SU-DHL-6 (cell line): ENCODE measurements at regions not wholly inside any gene's neighbourhood (a gene's known extent, or its start where the extent isn't known, plus 50 kb on each side); places are given as distances from the start of the nearest gene placed in this dataset.

Source experiments
- H2AFZ ChIP-seq: fragments of 200-600 bp; sonication (generic); 2 replicates; pipeline ENCODE4 v1.6.1; 2014; ENCODE audit warnings: low read depth, mild to moderate bottlenecking, moderate library complexity, mixed read lengths, antibody characterized with exemption, low read length; ENCODE audit not compliant: severe bottlenecking
- H3F3A ChIP-seq: fragments of 200-600 bp; shearing (Covaris generic); 2 replicates; pipeline ENCODE4 v1.6.0; 2016; ENCODE audit warnings: antibody characterized with exemption, mild to moderate bottlenecking; ENCODE audit not compliant: insufficient read depth
- H3K27ac ChIP-seq: fragments of 200-600 bp; sonication (generic); 2 replicates; pipeline ENCODE4 v1.5.1; 2016; ENCODE audit warnings: low read depth, mild to moderate bottlenecking, low read length, moderate library complexity, mixed read lengths
- H3K27me3 ChIP-seq: fragments of 200-600 bp; sonication (generic), shearing (Covaris generic); 2 replicates; pipeline ENCODE4 v1.6.0; 2014; ENCODE audit warnings: mild to moderate bottlenecking, low read length
- H3K36me3 ChIP-seq: fragments of 200-600 bp; sonication (generic); 2 replicates; pipeline ENCODE4 v1.6.1; 2014; ENCODE audit warnings: mild to moderate bottlenecking, low read length, mixed read lengths
- H3K4me2 ChIP-seq: fragments of 300-600, 200-600 bp; shearing (Covaris generic), sonication (generic); 2 replicates; pipeline ENCODE4 v1.6.0; 2014; ENCODE audit warnings: low read length, low read depth, mild to moderate bottlenecking; ENCODE audit not compliant: poor library complexity, severe bottlenecking
- H3K4me3 ChIP-seq: fragments of 200-600 bp; sonication (generic); 2 replicates; pipeline ENCODE4 v1.5.1; 2014; ENCODE audit warnings: antibody characterized with exemption, low read length, mild to moderate bottlenecking, mixed read lengths; ENCODE audit not compliant: insufficient read depth, poor library complexity, severe bottlenecking
- H3K79me2 ChIP-seq: fragments of 200-600 bp; sonication (generic); 2 replicates; pipeline ENCODE4 v1.6.1; 2014; ENCODE audit warnings: mild to moderate bottlenecking, low read length, moderate library complexity; ENCODE audit not compliant: insufficient read depth
- H3K9ac ChIP-seq: fragments of 200-600 bp; sonication (generic); 2 replicates; pipeline ENCODE4 v1.7.0; 2014; ENCODE audit warnings: mild to moderate bottlenecking, low read length
- H3K9me2 ChIP-seq: fragments of 200-600 bp; sonication (generic); replicated peaks from 2 replicates; pipeline ENCODE4 v1.6.1; 2014; ENCODE audit warnings: low read length; ENCODE audit not compliant: insufficient read depth
- H3K9me3 ChIP-seq: fragments of 200-600 bp; sonication (generic); 2 replicates; pipeline ENCODE4 v1.6.1; 2014; ENCODE audit warnings: low read length, mixed read lengths; ENCODE audit not compliant: insufficient read depth
- H4K20me1 ChIP-seq: fragments of 200-600 bp; sonication (generic); 2 replicates; pipeline ENCODE4 v1.6.1; 2014; ENCODE audit warnings: low read depth, mild to moderate bottlenecking, antibody characterized with exemption, low read length, moderate library complexity, mixed read lengths
- EZH2phosphoT487 ChIP-seq: fragments of 200-600 bp; sonication (generic), shearing (Covaris generic); conservative IDR thresholded peaks from 2 replicates; pipeline ENCODE4 v1.6.1; 2018; ENCODE audit warnings: mild to moderate bottlenecking, antibody characterized with exemption, low read length, moderate library complexity, mixed read lengths
- TF ChIP-seq, protein P1 (sequence below): fragments of 200-600 bp; sonication (generic); IDR thresholded peaks from one replicate; pipeline ENCODE4 v1.5.1; 2017; ENCODE audit warnings: antibody characterized with exemption, mild to moderate bottlenecking, low read length, moderate library complexity; ENCODE audit not compliant: insufficient read depth, poor library complexity, severe bottlenecking

DNA sequence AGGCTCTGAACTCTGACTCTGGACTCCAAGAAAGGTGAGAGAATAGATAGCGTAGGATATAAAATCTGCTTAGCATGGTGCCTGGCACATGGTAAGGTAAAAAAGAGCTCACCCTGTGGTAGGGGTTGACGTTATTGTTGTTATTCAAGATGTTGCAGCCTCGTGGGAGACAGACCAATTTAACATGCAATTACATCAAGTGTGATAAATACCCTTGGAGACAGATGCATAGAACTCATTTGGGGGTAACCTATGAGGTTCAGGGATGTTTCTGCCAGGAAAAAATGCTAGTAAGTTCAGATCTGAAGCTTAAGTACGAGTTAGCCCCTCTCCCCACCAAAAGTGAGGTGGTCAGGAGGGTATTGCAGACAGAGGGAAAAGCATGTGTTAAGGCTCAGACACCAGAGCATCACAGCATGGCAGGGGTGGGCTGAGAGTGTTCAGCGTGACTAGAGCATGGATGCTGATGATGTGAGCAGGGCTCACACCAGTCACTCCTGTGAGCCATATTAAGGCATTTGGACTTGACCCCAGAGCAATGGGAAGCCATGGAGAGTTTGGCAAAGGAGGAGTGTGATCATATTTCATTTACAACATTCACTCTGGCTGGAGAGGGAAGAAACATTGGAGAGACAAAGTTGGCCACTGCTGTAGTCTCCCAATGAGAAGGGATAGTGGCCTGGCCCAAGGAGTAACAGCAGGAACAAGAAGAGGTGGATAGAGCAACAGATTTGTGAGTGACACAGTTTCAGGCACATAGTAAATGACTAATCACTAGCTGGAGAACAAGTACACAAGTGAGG is 181.0 kb downstream of the UACA start:
- Histone ChIP-seq H2AFZ (no peak overlapping the region), H3K4me2 (no peak overlapping the region), H3K9me3 (no peaks in the 10 kb centered on the region), H4K20me1 (no peaks in the 10 kb centered on the region), H3K27me3 (no peaks in the 10 kb centered on the region), H3K27ac (no peak overlapping the region), H3K9ac (no peak overlapping the region), H3K36me3 (no peaks in the 10 kb centered on the region), H3K4me3 (no peak overlapping the region), H3K79me2 (no peaks in the 10 kb centered on the region), H3K9me2 (no peaks in the 10 kb centered on the region), H3F3A (no peaks in the 10 kb centered on the region)
- TF ChIP-seq EZH2phosphoT487, result no peak
- TF ChIP-seq, protein P1, sequence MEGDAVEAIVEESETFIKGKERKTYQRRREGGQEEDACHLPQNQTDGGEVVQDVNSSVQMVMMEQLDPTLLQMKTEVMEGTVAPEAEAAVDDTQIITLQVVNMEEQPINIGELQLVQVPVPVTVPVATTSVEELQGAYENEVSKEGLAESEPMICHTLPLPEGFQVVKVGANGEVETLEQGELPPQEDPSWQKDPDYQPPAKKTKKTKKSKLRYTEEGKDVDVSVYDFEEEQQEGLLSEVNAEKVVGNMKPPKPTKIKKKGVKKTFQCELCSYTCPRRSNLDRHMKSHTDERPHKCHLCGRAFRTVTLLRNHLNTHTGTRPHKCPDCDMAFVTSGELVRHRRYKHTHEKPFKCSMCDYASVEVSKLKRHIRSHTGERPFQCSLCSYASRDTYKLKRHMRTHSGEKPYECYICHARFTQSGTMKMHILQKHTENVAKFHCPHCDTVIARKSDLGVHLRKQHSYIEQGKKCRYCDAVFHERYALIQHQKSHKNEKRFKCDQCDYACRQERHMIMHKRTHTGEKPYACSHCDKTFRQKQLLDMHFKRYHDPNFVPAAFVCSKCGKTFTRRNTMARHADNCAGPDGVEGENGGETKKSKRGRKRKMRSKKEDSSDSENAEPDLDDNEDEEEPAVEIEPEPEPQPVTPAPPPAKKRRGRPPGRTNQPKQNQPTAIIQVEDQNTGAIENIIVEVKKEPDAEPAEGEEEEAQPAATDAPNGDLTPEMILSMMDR, result no peak

- H3K9ac ChIP-seq, result no peak overlapping the region
- H3K4me2 ChIP-seq, result no peak overlapping the region
- no peaks in the 10 kb centered on the region for H3K9me2 ChIP-seq
- 0 out of 2 replicates have a peak, but pooled peaks cover 3% of the 10 kb centered on the region for H3K27me3 ChIP-seq
- no peaks in the 10 kb centered on the region for H3F3A ChIP-seq
- H3K79me2 ChIP-seq, result no peaks in the 10 kb centered on the region
- no peaks in the 10 kb centered on the region for H4K20me1 ChIP-seq
- H2AFZ ChIP-seq, result no peak overlapping the region
- H3K9me3 ChIP-seq, result no peaks in the 10 kb centered on the region
- TF ChIP-seq EZH2phosphoT487, result no peak
- TF ChIP-seq, protein P1, result no peak
- H3K27ac ChIP-seq, result no peak overlapping the region
- H3K4me3 ChIP-seq, result no peak overlapping the region
- H3K36me3 ChIP-seq, result no peaks in the 10 kb centered on the region
These were observed 182.4 kb downstream of the UACA start for GRCh38 chr15:70580958-70581357.

GRCh38 chr15:70580286-70580685 is 183.1 kb downstream of the UACA start:
- Histone ChIP-seq H3F3A (no peaks in the 10 kb centered on the region), H3K27ac (no peak overlapping the region), H3K9me2 (no peaks in the 10 kb centered on the region), H3K4me2 (no peak overlapping the region), H3K36me3 (no peaks in the 10 kb centered on the region), H2AFZ (no peak overlapping the region), H3K27me3 (0 out of 2 replicates have a peak, but pooled peaks cover 3% of the 10 kb centered on the region), H3K79me2 (no peaks in the 10 kb centered on the region), H3K9me3 (no peaks in the 10 kb centered on the region), H3K9ac (no peak overlapping the region), H4K20me1 (no peaks in the 10 kb centered on the region), H3K4me3 (no peak overlapping the region)
- no peak for TF ChIP-seq EZH2phosphoT487
- TF ChIP-seq, protein P1, result no peak
